Keratinocyte (primary cell): ENCODE measurements at regions not wholly inside any gene's neighbourhood (a gene's known extent, or its start where the extent isn't known, plus 50 kb on each side); places are given as distances from the start of the nearest gene placed in this dataset.
"Not testable (repeated sequence)": the region's sequence is repeated elsewhere in the genome, so short reads cannot be mapped to it uniquely, and the experiment has no call there.

Experiments used
- DNase-seq: peaks from one replicate; pipeline ENCODE4 v3.0.0-alpha.2; 2011; ENCODE audit warnings: low read depth, missing footprints, low spot score
- FAIRE-seq: peaks from 2 replicates; lab custom pipeline; 2011; peaks lifted over from hg19 to GRCh38; lab: Jason Lieb, UNC
- H2AFZ ChIP-seq: 2 replicates; pipeline ENCODE4 v1.6.0; 2012; ENCODE audit warnings: low read length, control low read depth, inconsistent platforms; ENCODE audit not compliant: control insufficient read depth
- H3K27ac ChIP-seq: 2 replicates; pipeline ENCODE4 v1.5.1; 2011; ENCODE audit warnings: low read length; ENCODE audit not compliant: control insufficient read depth, insufficient read depth
- H3K27me3 ChIP-seq: 3 replicates; pipeline ENCODE4 v1.6.0; 2011; ENCODE audit warnings: low read length; ENCODE audit not compliant: control insufficient read depth, insufficient read depth; ENCODE audit errors: extremely low read depth
- H3K36me3 ChIP-seq, 2 experiments: 2 replicates in 1 of 2; 3 replicates in 1 of 2; pipeline ENCODE4 v1.5.1; 2011; ENCODE audit warnings: low read length in 2 of 2, mild to moderate bottlenecking in 1 of 2; ENCODE audit not compliant: control insufficient read depth in 2 of 2, insufficient read depth in 2 of 2; ENCODE audit errors: extremely low read depth in 1 of 2
- H3K4me1 ChIP-seq: 3 replicates; pipeline ENCODE4 v1.5.1; 2011; ENCODE audit warnings: low read length; ENCODE audit not compliant: control insufficient read depth, insufficient read depth; ENCODE audit errors: extremely low read depth
- H3K4me2 ChIP-seq: 3 replicates; pipeline ENCODE4 v1.6.0; 2011; ENCODE audit warnings: low read depth, low read length; ENCODE audit not compliant: control insufficient read depth, insufficient read depth; ENCODE audit errors: extremely low read depth
- H3K4me3 ChIP-seq, 3 experiments: fragments of 200-600 bp in 1 of 3; sonication (generic) in 1 of 3; 2 replicates in 2 of 3; 3 replicates in 1 of 3; pipeline ENCODE4 v1.5.1; 2011 to 2016; ENCODE audit warnings: low read length in 3 of 3, mild to moderate bottlenecking in 3 of 3, control low read depth in 2 of 3, inconsistent platforms in 1 of 3, low read depth in 1 of 3, mixed read lengths in 1 of 3, mixed run types in 1 of 3, moderate library complexity in 1 of 3; ENCODE audit not compliant: control insufficient read depth in 2 of 3, insufficient read depth in 2 of 3; ENCODE audit errors: extremely low read depth in 1 of 3
- H3K79me2 ChIP-seq: 2 replicates; pipeline ENCODE4 v1.6.0; 2012; ENCODE audit warnings: low read length; ENCODE audit not compliant: control insufficient read depth, insufficient read depth
- H3K9ac ChIP-seq: 3 replicates; pipeline ENCODE4 v1.6.0; 2011; ENCODE audit warnings: low read length; ENCODE audit not compliant: control insufficient read depth, insufficient read depth; ENCODE audit errors: extremely low read depth
- H3K9me1 ChIP-seq: 3 replicates; pipeline ENCODE4 v1.6.0; 2011; ENCODE audit warnings: low read length; ENCODE audit not compliant: control insufficient read depth, insufficient read depth; ENCODE audit errors: extremely low read depth
- H3K9me3 ChIP-seq: 2 replicates; pipeline ENCODE4 v1.5.1; 2012; ENCODE audit warnings: low read depth, low read length; ENCODE audit not compliant: control insufficient read depth
- H4K20me1 ChIP-seq: 3 replicates; pipeline ENCODE4 v1.6.0; 2011; ENCODE audit warnings: low read length; ENCODE audit not compliant: control insufficient read depth, insufficient read depth; ENCODE audit errors: extremely low read depth
- EZH2 ChIP-seq: IDR thresholded peaks from one replicate; pipeline ENCODE4 v1.6.1; 2012; ENCODE audit warnings: inconsistent platforms, mild to moderate bottlenecking, low read length, moderate library complexity
- dilution Hi-C: fragments of 300-500 bp; cut with MboI; formaldehyde crosslinking; loops from one replicate; pipeline ENCODE4 v1.7.0; 2020; ENCODE audit warnings: low sequenced_read_pairs; ENCODE audit not compliant: extremely low pct_ligation_motif_present
- TF ChIP-seq, protein P1 (sequence below), 3 experiments: IDR thresholded peaks in 1 of 3; conservative IDR thresholded peaks in 1 of 3; optimal IDR thresholded peaks in 1 of 3; 2 replicates in 2 of 3; 3 replicates in 1 of 3; pipeline versions ENCODE3 to v1.5.1; 2011; ENCODE audit warnings: low read length in 3 of 3, mild to moderate bottlenecking in 3 of 3, moderate library complexity in 2 of 3, control low read depth in 1 of 3, inconsistent platforms in 1 of 3; ENCODE audit not compliant: insufficient read depth in 2 of 3; ENCODE audit errors: extremely low read depth in 1 of 3

- Histone ChIP-seq H2AFZ (no peak overlapping the region), H3K9me3 (no peaks in the 10 kb centered on the region)
- dilution Hi-C loops = no loop called here
These were observed 152.6 kb downstream of the ZNF281 start for GRCh38 chr1:200257235-200257634.

GRCh38 chr1:200254602-200255001 lies 155.2 kb downstream of the ZNF281 start:
- H3K79me2 ChIP-seq, H2AFZ ChIP-seq, H3K36me3 ChIP-seq, H3K9me3 ChIP-seq, H3K9me1 ChIP-seq, H3K27me3 ChIP-seq, H3K4me3 ChIP-seq, H3K4me2 ChIP-seq, H3K27ac ChIP-seq, H3K9ac ChIP-seq, H4K20me1 ChIP-seq, H3K4me1 ChIP-seq, FAIRE-seq, dilution Hi-C loops, DNase-seq: not testable (repeated sequence)

More at GRCh38 chr1:200257235-200257634, 152.6 kb downstream of the ZNF281 start:
- Histone ChIP-seq H3K79me2 (no peaks in the 10 kb centered on the region), H3K4me1 (no peaks in the 10 kb centered on the region), H3K9ac (no peak overlapping the region), H3K27me3 (peaks cover 6% of the 10 kb centered on the region), H3K9me1 (no peaks in the 10 kb centered on the region), H3K27ac (no peak overlapping the region), H4K20me1 (no peaks in the 10 kb centered on the region), H3K36me3 (no peaks in the 10 kb centered on the region), H3K4me3 (no peak overlapping the region), H3K4me2 (no peak overlapping the region)
- no peak for TF ChIP-seq EZH2
- TF ChIP-seq, protein P1, sequence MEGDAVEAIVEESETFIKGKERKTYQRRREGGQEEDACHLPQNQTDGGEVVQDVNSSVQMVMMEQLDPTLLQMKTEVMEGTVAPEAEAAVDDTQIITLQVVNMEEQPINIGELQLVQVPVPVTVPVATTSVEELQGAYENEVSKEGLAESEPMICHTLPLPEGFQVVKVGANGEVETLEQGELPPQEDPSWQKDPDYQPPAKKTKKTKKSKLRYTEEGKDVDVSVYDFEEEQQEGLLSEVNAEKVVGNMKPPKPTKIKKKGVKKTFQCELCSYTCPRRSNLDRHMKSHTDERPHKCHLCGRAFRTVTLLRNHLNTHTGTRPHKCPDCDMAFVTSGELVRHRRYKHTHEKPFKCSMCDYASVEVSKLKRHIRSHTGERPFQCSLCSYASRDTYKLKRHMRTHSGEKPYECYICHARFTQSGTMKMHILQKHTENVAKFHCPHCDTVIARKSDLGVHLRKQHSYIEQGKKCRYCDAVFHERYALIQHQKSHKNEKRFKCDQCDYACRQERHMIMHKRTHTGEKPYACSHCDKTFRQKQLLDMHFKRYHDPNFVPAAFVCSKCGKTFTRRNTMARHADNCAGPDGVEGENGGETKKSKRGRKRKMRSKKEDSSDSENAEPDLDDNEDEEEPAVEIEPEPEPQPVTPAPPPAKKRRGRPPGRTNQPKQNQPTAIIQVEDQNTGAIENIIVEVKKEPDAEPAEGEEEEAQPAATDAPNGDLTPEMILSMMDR (optimal IDR thresholded peaks at IDR 0.05 in 1 of 3, IDR thresholded peaks at IDR 0.05 in 1 of 3, conservative IDR thresholded peaks at IDR 0.05 in 1 of 3; ENCODE audit: extremely low read depth in 1 of 3, insufficient read depth in 2 of 3, low read length in 3 of 3) = no peak
- DNase-seq (no peak), FAIRE-seq (no peak)

DNA sequence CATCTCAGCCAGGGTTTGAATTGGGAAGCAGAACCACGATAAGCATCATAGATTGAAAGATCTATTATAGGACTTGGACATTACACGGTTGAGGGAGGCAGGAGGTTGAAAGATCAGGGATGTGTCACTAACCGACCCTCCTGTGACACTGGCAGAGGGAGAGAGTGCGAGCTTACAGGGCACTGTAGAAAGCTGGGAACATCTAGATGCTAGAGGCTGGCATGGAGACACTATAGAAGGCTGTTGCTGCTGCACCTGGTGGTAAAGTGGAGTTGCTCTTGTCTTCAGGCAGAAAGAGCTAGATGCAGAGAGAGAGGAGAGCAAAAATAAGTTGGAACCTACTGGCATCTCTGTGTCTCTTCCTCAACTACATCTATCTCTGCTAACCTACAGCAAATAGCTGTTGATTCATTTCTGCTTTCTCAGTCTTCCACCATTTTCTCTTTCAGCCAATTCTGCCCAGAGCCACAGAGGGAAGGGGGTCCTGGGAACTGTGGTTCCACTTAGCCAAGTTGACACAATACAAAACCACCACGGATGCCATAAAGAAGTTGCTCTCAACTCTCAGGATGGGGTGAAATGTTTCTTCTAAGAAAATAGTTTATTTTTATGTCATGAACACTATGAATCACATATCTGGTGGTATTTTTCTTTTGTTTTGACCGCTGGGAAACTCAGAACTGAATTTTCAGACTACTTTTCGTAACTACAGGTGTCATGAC lies 155.9 kb downstream of the ZNF281 start:
- TF ChIP-seq, protein P1 (optimal IDR thresholded peaks at IDR 0.05 in 1 of 3, IDR thresholded peaks at IDR 0.05 in 1 of 3, conservative IDR thresholded peaks at IDR 0.05 in 1 of 3; ENCODE audit: extremely low read depth in 1 of 3, insufficient read depth in 2 of 3, low read length in 3 of 3) = peak in 1 of 3 experiments; percentile 3
- no peak for TF ChIP-seq EZH2
- no peak for FAIRE-seq
- no peak overlapping the region for H3K4me3 ChIP-seq

More for the DNA sequence above, 155.9 kb downstream of the ZNF281 start:
- peaks cover 6% of the 10 kb centered on the region for H3K27me3 ChIP-seq
- no peaks in the 10 kb centered on the region for H3K9me1 ChIP-seq
- H3K79me2 ChIP-seq = no peaks in the 10 kb centered on the region
- dilution Hi-C loops = no loop called here
- H3K9me3 ChIP-seq = no peaks in the 10 kb centered on the region
- DNase-seq = no peak
- no peak overlapping the region for H3K4me2 ChIP-seq
- no peak overlapping the region for H2AFZ ChIP-seq
- no peaks in the 10 kb centered on the region for H4K20me1 ChIP-seq
- no peaks in the 10 kb centered on the region for H3K36me3 ChIP-seq
- H3K9ac ChIP-seq = no peak overlapping the region
- H3K4me1 ChIP-seq = no peaks in the 10 kb centered on the region
- H3K27ac ChIP-seq = no peak overlapping the region
